ENCODE measurements at regions not wholly inside any gene's neighbourhood (a gene's known extent, or its start where the extent isn't known, plus 50 kb on each side); places are given as distances from the start of the nearest gene placed in this dataset.

DNA sequence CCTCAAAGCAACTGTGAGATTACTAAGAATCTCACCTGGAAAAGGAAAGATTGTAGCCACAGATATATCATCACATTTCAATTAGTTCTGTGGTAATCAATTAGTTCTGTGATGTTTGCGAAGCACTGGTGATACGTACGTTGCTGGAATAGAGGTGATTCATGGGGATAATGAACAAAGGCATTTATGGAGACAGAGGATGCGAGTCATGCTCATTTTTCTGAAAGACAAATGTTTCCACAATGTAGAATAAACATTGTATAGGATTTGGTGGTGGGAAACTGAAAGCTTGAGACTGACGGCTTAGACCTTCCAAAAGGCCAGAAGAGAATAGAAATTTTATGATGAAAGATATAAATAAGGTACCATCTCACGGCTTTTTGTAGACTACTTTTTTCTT lies 507.3 kb upstream of the TYRP1 start:
- TF ChIP-seq EZH2 (IDR thresholded peaks at IDR 0.05; ENCODE audit: insufficient read depth, poor library complexity, severe bottlenecking): no peak
- TF ChIP-seq EZH2phosphoT487 (IDR thresholded peaks at IDR 0.05; ENCODE audit: insufficient read depth, low read depth): no peak

Measured in GM23248 (cell line).